ENCODE measurements at regions not wholly inside any gene's neighbourhood (a gene's known extent, or its start where the extent isn't known, plus 50 kb on each side); places are given as distances from the start of the nearest gene placed in this dataset.

- Histone ChIP-seq H3K27ac (ENCODE audit: low read length) (no peak overlapping the region), H3K27me3 (replicated peaks in 1 of 2; ENCODE audit: control insufficient read depth in 2 of 2, extremely low read depth in 1 of 2, insufficient read depth in 2 of 2, low read length in 1 of 2) (peaks cover 0 to 35% of the 10 kb centered on the region in 2 experiments), H3K36me3 (ENCODE audit: control insufficient read depth in 2 of 2, extremely low read depth in 1 of 2, insufficient read depth in 1 of 2, low read length in 1 of 2) (no peaks in the 10 kb centered on the region), H3K4me3 (ENCODE audit: control insufficient read depth in 1 of 2, extremely low read depth in 1 of 2, low read length in 1 of 2) (no peak overlapping the region), H3K4me1 (ENCODE audit: control insufficient read depth in 1 of 2, extremely low read depth in 1 of 2, insufficient read depth in 2 of 2, low read length in 2 of 2) (no peaks in the 10 kb centered on the region), H3K9me3 (no peaks in the 10 kb centered on the region)
- Mint-ChIP-seq H3K4me1 (no peaks in the 10 kb centered on the region), H3K4me3 (no peak overlapping the region), H3K27me3 (peaks cover 3 to 5% of the 10 kb centered on the region in 2 donors), H3K27ac (no peak overlapping the region), H3K36me3 (no peaks in the 10 kb centered on the region), H3K9me3 (no peaks in the 10 kb centered on the region)
- ChIA-PET POLR2A (no interaction called here), CTCF (no interaction called here)
- ATAC-seq (replicated peaks in 1 of 4) (no peak), DNase-seq (no peak)
- 72% methylated on average over 14 of the region's 16 CpGs for WGBS (ENCODE audit: insufficient coverage)
These were observed 138.8 kb upstream of the GPC1 start for GRCh38 chr2:240296476-240297255.

- ATAC-seq (replicated peaks in 1 of 4) (no peak), DNase-seq (no peak)
- Histone ChIP-seq H3K27me3 (replicated peaks in 1 of 2; ENCODE audit: control insufficient read depth in 2 of 2, extremely low read depth in 1 of 2, insufficient read depth in 2 of 2, low read length in 1 of 2) (peaks cover 0 to 39% of the 10 kb centered on the region in 2 experiments), H3K9me3 (no peaks in the 10 kb centered on the region), H3K4me3 (ENCODE audit: control insufficient read depth in 1 of 2, extremely low read depth in 1 of 2, low read length in 1 of 2) (no peak overlapping the region), H3K36me3 (ENCODE audit: control insufficient read depth in 2 of 2, extremely low read depth in 1 of 2, insufficient read depth in 1 of 2, low read length in 1 of 2) (no peaks in the 10 kb centered on the region), H3K4me1 (ENCODE audit: control insufficient read depth in 1 of 2, extremely low read depth in 1 of 2, insufficient read depth in 2 of 2, low read length in 2 of 2) (no peaks in the 10 kb centered on the region), H3K27ac (ENCODE audit: low read length) (no peak overlapping the region)
- Mint-ChIP-seq H3K27me3 (peaks cover 3 to 7% of the 10 kb centered on the region in 2 donors), H3K36me3 (no peaks in the 10 kb centered on the region), H3K9me3 (no peaks in the 10 kb centered on the region), H3K27ac (no peak overlapping the region), H3K4me1 (no peaks in the 10 kb centered on the region), H3K4me3 (no peak overlapping the region)
- 69% methylated on average over 16 of the region's 16 CpGs for WGBS (ENCODE audit: insufficient coverage)
- POLR2A ChIA-PET = no interaction called here
- CTCF ChIA-PET = no interaction called here
These were observed 138.0 kb upstream of the GPC1 start for GRCh38 chr2:240297256-240298116.

GRCh38 chr2:240298117-240298790 lies 137.2 kb upstream of the GPC1 start:
- Histone ChIP-seq H3K27ac (ENCODE audit: low read length) (no peak overlapping the region), H3K27me3 (replicated peaks in 1 of 2; ENCODE audit: control insufficient read depth in 2 of 2, extremely low read depth in 1 of 2, insufficient read depth in 2 of 2, low read length in 1 of 2) (peaks cover 0 to 40% of the 10 kb centered on the region in 2 experiments), H3K4me1 (ENCODE audit: control insufficient read depth in 1 of 2, extremely low read depth in 1 of 2, insufficient read depth in 2 of 2, low read length in 2 of 2) (no peaks in the 10 kb centered on the region), H3K4me3 (ENCODE audit: control insufficient read depth in 1 of 2, extremely low read depth in 1 of 2, low read length in 1 of 2) (no peak overlapping the region), H3K36me3 (ENCODE audit: control insufficient read depth in 2 of 2, extremely low read depth in 1 of 2, insufficient read depth in 1 of 2, low read length in 1 of 2) (no peaks in the 10 kb centered on the region), H3K9me3 (no peaks in the 10 kb centered on the region)
- DNase-seq (no peak), ATAC-seq (replicated peaks in 1 of 4) (no peak)
- CTCF ChIA-PET = no interaction called here
- Mint-ChIP-seq H3K4me3 (no peak overlapping the region), H3K27ac (no peak overlapping the region), H3K36me3 (no peaks in the 10 kb centered on the region), H3K27me3 (peaks cover 3 to 7% of the 10 kb centered on the region in 2 donors), H3K4me1 (no peaks in the 10 kb centered on the region), H3K9me3 (no peaks in the 10 kb centered on the region)
- 94% methylated on average over 7 of the region's 11 CpGs for WGBS (ENCODE audit: insufficient coverage)
- POLR2A ChIA-PET = no interaction called here

GRCh38 chr2:240298803-240299709 lies 136.4 kb upstream of the GPC1 start:
- POLR2A ChIA-PET = no interaction called here
- no peak overlapping the region for H3K4me3 ChIP-seq (ENCODE audit: control insufficient read depth in 1 of 2, extremely low read depth in 1 of 2, low read length in 1 of 2)
- ATAC-seq (replicated peaks in 1 of 4) (no peak), DNase-seq (no peak)
- no peaks in the 10 kb centered on the region for H3K4me1 ChIP-seq (ENCODE audit: control insufficient read depth in 1 of 2, extremely low read depth in 1 of 2, insufficient read depth in 2 of 2, low read length in 2 of 2)
- H3K27me3 Mint-ChIP-seq = peaks cover 3 to 10% of the 10 kb centered on the region in 2 donors
- CTCF ChIA-PET = no interaction called here
- no peaks in the 10 kb centered on the region for H3K36me3 Mint-ChIP-seq
- H3K27me3 ChIP-seq (replicated peaks in 1 of 2; ENCODE audit: control insufficient read depth in 2 of 2, extremely low read depth in 1 of 2, insufficient read depth in 2 of 2, low read length in 1 of 2) = peaks cover 0 to 45% of the 10 kb centered on the region in 2 experiments
- no peak overlapping the region for H3K4me3 Mint-ChIP-seq
- no peaks in the 10 kb centered on the region for H3K4me1 Mint-ChIP-seq
- H3K9me3 Mint-ChIP-seq = no peaks in the 10 kb centered on the region
- H3K27ac ChIP-seq (ENCODE audit: low read length) = no peak overlapping the region
- no peak overlapping the region for H3K27ac Mint-ChIP-seq
- no peaks in the 10 kb centered on the region for H3K9me3 ChIP-seq
- H3K36me3 ChIP-seq (ENCODE audit: control insufficient read depth in 2 of 2, extremely low read depth in 1 of 2, insufficient read depth in 1 of 2, low read length in 1 of 2) = no peaks in the 10 kb centered on the region
- WGBS (ENCODE audit: insufficient coverage) = 79% methylated on average over 16 of the region's 18 CpGs

- 60% methylated on average over 4 of the region's 7 CpGs for whole genome bisulfite sequencing (ENCODE audit: insufficient coverage)
- DNase-seq = no peak
- no peaks in the 10 kb centered on the region for H3K36me3 Mint-ChIP-seq
- Histone ChIP-seq H3K27ac (ENCODE audit: low read length) (no peak overlapping the region), H3K36me3 (ENCODE audit: control insufficient read depth in 2 of 2, extremely low read depth in 1 of 2, insufficient read depth in 1 of 2, low read length in 1 of 2) (no peaks in the 10 kb centered on the region), H3K9me3 (no peaks in the 10 kb centered on the region), H3K4me3 (ENCODE audit: control insufficient read depth in 1 of 2, extremely low read depth in 1 of 2, low read length in 1 of 2) (no peak overlapping the region), H3K4me1 (ENCODE audit: control insufficient read depth in 1 of 2, extremely low read depth in 1 of 2, insufficient read depth in 2 of 2, low read length in 2 of 2) (no peaks in the 10 kb centered on the region), H3K27me3 (replicated peaks in 1 of 2; ENCODE audit: control insufficient read depth in 2 of 2, extremely low read depth in 1 of 2, insufficient read depth in 2 of 2, low read length in 1 of 2) (peaks cover 0 to 51% of the 10 kb centered on the region in 2 experiments)
- no peak overlapping the region for H3K27ac Mint-ChIP-seq
- H3K27me3 Mint-ChIP-seq = peaks cover 3 to 13% of the 10 kb centered on the region in 2 donors
- ATAC-seq (replicated peaks in 1 of 4) = no peak
- POLR2A ChIA-PET = no interaction called here
- H3K9me3 Mint-ChIP-seq = no peaks in the 10 kb centered on the region
- no peaks in the 10 kb centered on the region for H3K4me1 Mint-ChIP-seq
- no peak overlapping the region for H3K4me3 Mint-ChIP-seq
- CTCF ChIA-PET = no interaction called here
These were observed 135.8 kb upstream of the GPC1 start for GRCh38 chr2:240299710-240300068.
